ENCODE measurements at regions not wholly inside any gene's neighbourhood (a gene's known extent, or its start where the extent isn't known, plus 50 kb on each side); places are given as distances from the start of the nearest gene placed in this dataset.

- TF ChIP-seq, protein P1, sequence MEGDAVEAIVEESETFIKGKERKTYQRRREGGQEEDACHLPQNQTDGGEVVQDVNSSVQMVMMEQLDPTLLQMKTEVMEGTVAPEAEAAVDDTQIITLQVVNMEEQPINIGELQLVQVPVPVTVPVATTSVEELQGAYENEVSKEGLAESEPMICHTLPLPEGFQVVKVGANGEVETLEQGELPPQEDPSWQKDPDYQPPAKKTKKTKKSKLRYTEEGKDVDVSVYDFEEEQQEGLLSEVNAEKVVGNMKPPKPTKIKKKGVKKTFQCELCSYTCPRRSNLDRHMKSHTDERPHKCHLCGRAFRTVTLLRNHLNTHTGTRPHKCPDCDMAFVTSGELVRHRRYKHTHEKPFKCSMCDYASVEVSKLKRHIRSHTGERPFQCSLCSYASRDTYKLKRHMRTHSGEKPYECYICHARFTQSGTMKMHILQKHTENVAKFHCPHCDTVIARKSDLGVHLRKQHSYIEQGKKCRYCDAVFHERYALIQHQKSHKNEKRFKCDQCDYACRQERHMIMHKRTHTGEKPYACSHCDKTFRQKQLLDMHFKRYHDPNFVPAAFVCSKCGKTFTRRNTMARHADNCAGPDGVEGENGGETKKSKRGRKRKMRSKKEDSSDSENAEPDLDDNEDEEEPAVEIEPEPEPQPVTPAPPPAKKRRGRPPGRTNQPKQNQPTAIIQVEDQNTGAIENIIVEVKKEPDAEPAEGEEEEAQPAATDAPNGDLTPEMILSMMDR (IDR thresholded peaks at IDR 0.05; ENCODE audit: insufficient read depth, low read length), result no peak
- TF ChIP-seq POLR2AphosphoS5 (IDR thresholded peaks at IDR 0.05; ENCODE audit: low read depth), result no peak
These were observed 245.9 kb downstream of the METTL4 start for GRCh38 chr18:2325308-2325849.

All from HL-60 (cell line).